Psoas muscle (tissue), 7 donors: ENCODE measurements at regions not wholly inside any gene's neighbourhood (a gene's known extent, or its start where the extent isn't known, plus 50 kb on each side); places are given as distances from the start of the nearest gene placed in this dataset.

ENCODE experiments used
- ATAC-seq, 4 donors: fragments of 200-7000 bp; cut with Tn5 transposase; one replicate each; pipeline ENCODE4 v1.9.1; 2020; ENCODE audit warnings: moderate library complexity in 3 of 4, mild to moderate bottlenecking in 2 of 4
- DNase-seq, 2 donors: peaks; one replicate each; pipeline ENCODE4 v3.0.0-alpha.2; 2020
- H3K27ac ChIP-seq: fragments of 200-600 bp; one replicate; pipeline ENCODE4 v1.8.0; 2022
- H3K27me3 ChIP-seq, 3 donors: fragments of 200-600 bp in 1 of 3; one replicate each; pipeline versions ENCODE4 v1.6.1 to v1.8.0; 2013 to 2022; ENCODE audit warnings: low read length in 2 of 3, mild to moderate bottlenecking in 2 of 3, moderate library complexity in 1 of 3; ENCODE audit not compliant: insufficient read depth in 3 of 3
- H3K36me3 ChIP-seq, 2 donors: fragments of 200-600 bp in 1 of 2; one replicate each; pipeline versions ENCODE4 v1.6.1 to v1.8.0; 2013 to 2022; ENCODE audit warnings: low read depth in 1 of 2, mild to moderate bottlenecking in 1 of 2, moderate library complexity in 1 of 2; ENCODE audit not compliant: insufficient read depth in 1 of 2
- H3K4me1 ChIP-seq: fragments of 200-600 bp; one replicate; pipeline ENCODE4 v1.8.0; 2022
- H3K4me3 ChIP-seq: fragments of 200-600 bp; one replicate; pipeline ENCODE4 v1.8.0; 2022; ENCODE audit warnings: mild to moderate bottlenecking
- H3K9me3 ChIP-seq: fragments of 200-600 bp; one replicate; pipeline ENCODE4 v1.8.0; 2022
- CTCF ChIP-seq: fragments of 200-600 bp; IDR thresholded peaks from one replicate; pipeline ENCODE4 v1.8.0; 2022; ENCODE audit warnings: antibody characterized with exemption
- WGBS, 3 donors: extraction: QIAGEN DNeasy Blood & Tissue Kit; methylation state at CpG; one replicate each; pipeline versions ENCODE4 v1.1.6 to v1.1.7; 2013; 5-methylcytosine and 5-hydroxymethylcytosine counted together
- intact Hi-C, 2 donors: fragments of 100-400 bp; cut with DNase I; formaldehyde crosslinking; loops; one replicate each; pipeline versions ENCODE4 v1.11.0 to v1.14.2; 2022
- donor health status: healthy with polysubstance abuse.
- donor health status: DM: no; HTN: no; CAD: no; lungs with moderate emphysema.
- donor health status: Bipolar disorder and iron deficiency.
- donor health status: healthy.
- donor health status: DM: yes; HTN: yes; CAD: no.
- donor health status: DM: no; HTN: no; CAD: no.
- donor health status: DM: yes; HTN: yes; CAD: no.

GRCh38 chr6:144809120-144809519 lies 524.0 kb downstream of the UTRN start:
- Histone ChIP-seq H3K27ac (no peak overlapping the region), H3K9me3 (no peaks in the 10 kb centered on the region), H3K4me3 (no peak overlapping the region), H3K4me1 (no peaks in the 10 kb centered on the region), H3K36me3 (peaks cover 0 to 7% of the 10 kb centered on the region in 2 donors), H3K27me3 (no peaks in the 10 kb centered on the region)
- intact Hi-C loops = no loop called here
- DNase-seq (no peak), ATAC-seq (no peak)
- WGBS, 3 donors = 47 to 94% (median 91%) methylated on average over 1 of the region's 1 CpG
- no peak for TF ChIP-seq CTCF

- no peak for TF ChIP-seq CTCF
- DNase-seq = no peak
- peaks cover 0 to 8% of the 10 kb centered on the region in 2 donors for H3K36me3 ChIP-seq
- no peaks in the 10 kb centered on the region for H3K9me3 ChIP-seq
- H3K4me3 ChIP-seq = no peak overlapping the region
- intact Hi-C loops = no loop called here
- no peaks in the 10 kb centered on the region for H3K4me1 ChIP-seq
- ATAC-seq = no peak
- no peak overlapping the region for H3K27ac ChIP-seq
- WGBS, 3 donors = 90 to 94% (median 90%) methylated on average over 5 of the region's 5 CpGs
- H3K27me3 ChIP-seq = no peaks in the 10 kb centered on the region
Observed at GRCh38 chr6:144809969-144810368, 524.8 kb downstream of the UTRN start.

GRCh38 chr6:144811140-144811539 lies 526.0 kb downstream of the UTRN start:
- WGBS, 3 donors = 46 to 72% (median 49%) methylated on average over 5 of the region's 5 CpGs
- Histone ChIP-seq H3K9me3 (no peaks in the 10 kb centered on the region), H3K4me1 (no peaks in the 10 kb centered on the region), H3K36me3 (peaks cover 0 to 8% of the 10 kb centered on the region in 2 donors), H3K27ac (no peak overlapping the region), H3K4me3 (no peak overlapping the region), H3K27me3 (no peaks in the 10 kb centered on the region)
- ATAC-seq (no peak), DNase-seq (no peak)
- intact Hi-C loops = no loop called here
- no peak for TF ChIP-seq CTCF

- intact Hi-C loops = no loop called here
- Histone ChIP-seq H3K4me1 (no peaks in the 10 kb centered on the region), H3K27ac (no peak overlapping the region), H3K27me3 (no peaks in the 10 kb centered on the region), H3K4me3 (no peak overlapping the region), H3K9me3 (no peaks in the 10 kb centered on the region), H3K36me3 (peaks cover 0 to 21% of the 10 kb centered on the region in 2 donors)
- DNase-seq = no peak
- no peak for ATAC-seq
- 92 to 95% (median 93%) methylated on average over 1 of the region's 1 CpG for WGBS, 3 donors
- TF ChIP-seq CTCF = no peak
Observed at GRCh38 chr6:144816936-144817335, 531.8 kb downstream of the UTRN start.

- Histone ChIP-seq H3K9me3 (no peaks in the 10 kb centered on the region), H3K36me3 (peaks cover 0 to 19% of the 10 kb centered on the region in 2 donors), H3K27me3 (no peaks in the 10 kb centered on the region), H3K4me3 (no peak overlapping the region), H3K27ac (no peak overlapping the region), H3K4me1 (no peaks in the 10 kb centered on the region)
- intact Hi-C loops = no loop called here
- TF ChIP-seq CTCF = no peak
- ATAC-seq (no peak), DNase-seq (no peak)
- 38 to 67% (median 51%) methylated on average over 1 of the region's 1 CpG for WGBS, 3 donors
Observed at GRCh38 chr6:144820270-144820669, 535.1 kb downstream of the UTRN start.
